Right lobe of liver (tissue), 6 donors: ENCODE measurements at regions not wholly inside any gene's neighbourhood (a gene's known extent, or its start where the extent isn't known, plus 50 kb on each side); places are given as distances from the start of the nearest gene placed in this dataset.

Experiments used
- ATAC-seq, 4 donors: fragments of 200-7000 bp; cut with Tn5 transposase; one replicate each; pipeline ENCODE4 v1.9.1; 2020; ENCODE audit warnings: mild to moderate bottlenecking in 4 of 4, moderate library complexity in 4 of 4
- DNase-seq, 3 donors: peaks; one replicate each; pipeline ENCODE4 v3.0.0-alpha.2; 2020
- H3K27ac ChIP-seq, 3 donors: fragments of 200-600 bp; one replicate each; pipeline ENCODE4 v1.8.0; 2022
- H3K27me3 ChIP-seq, 2 donors: fragments of 200-600 bp; one replicate each; pipeline ENCODE4 v1.8.0; 2022
- H3K36me3 ChIP-seq, 4 donors: fragments of 200-600 bp; sonication (generic) in 1 of 4; one replicate each; pipeline versions ENCODE4 v1.5.1 to v1.8.0; 2017 to 2022; ENCODE audit warnings: control low read depth in 1 of 4
- H3K4me1 ChIP-seq, 4 donors: fragments of 200-600 bp; sonication (generic) in 1 of 4; one replicate each; pipeline versions ENCODE4 v1.5.1 to v1.8.0; 2017 to 2022; ENCODE audit warnings: control low read depth in 1 of 4
- H3K4me3 ChIP-seq, 3 donors: fragments of 200-600 bp; one replicate each; pipeline ENCODE4 v1.8.0; 2022
- H3K9me3 ChIP-seq, 4 donors: fragments of 200-600 bp; sonication (generic) in 1 of 4; one replicate each; pipeline versions ENCODE4 v1.5.1 to v1.8.0; 2017 to 2022; ENCODE audit warnings: control low read depth in 1 of 4
- CTCF ChIP-seq, 4 donors: fragments of 200-600 bp in 3 of 4; fragments of 450-650 bp in 1 of 4; IDR thresholded peaks; one replicate each; pipeline versions ENCODE4 v1.5.1 to v1.8.0; 2016 to 2022; ENCODE audit warnings: antibody characterized with exemption in 4 of 4, mild to moderate bottlenecking in 2 of 4
- POLR2A ChIP-seq: fragments of 450-650 bp; IDR thresholded peaks from one replicate; pipeline ENCODE4 v1.6.1; 2017; ENCODE audit warnings: antibody characterized with exemption, mild to moderate bottlenecking
- WGBS: methylation state at CpG from one replicate; pipeline ENCODE4 v1.1.6; 2018; ENCODE audit warnings: low coverage, low lambda C conversion rate; ENCODE audit not compliant: insufficient coverage; ENCODE audit errors: missing lambda C conversion rate; 5-methylcytosine and 5-hydroxymethylcytosine counted together
- intact Hi-C, 2 donors: fragments of 100-400 bp; cut with DNase I; formaldehyde crosslinking; loops; one replicate each; pipeline versions ENCODE4 v1.11.2 to v1.14.1; 2022
- donor health status: DM: no; HTN: yes; CAD: no.
- donor health status: DM: no; HTN: no; CAD: no.
- donor health status: DM: no; HTN: no; CAD: no.
- donor health status: DM: no; HTN: yes; CAD: no.
- donor health status: DM: no; HTN: yes; CAD: no.

GRCh38 chr2:216315802-216316603, 56.3 kb downstream of the MARCHF4 start:
- Histone ChIP-seq H3K27me3 (no peaks in the 10 kb centered on the region), H3K9me3 (no peaks in the 10 kb centered on the region), H3K27ac (no peak overlapping the region), H3K4me1 (no peaks in the 10 kb centered on the region), H3K4me3 (no peak overlapping the region), H3K36me3 (no peaks in the 10 kb centered on the region)
- DNase-seq (peak in 2 of 3 donors; percentile 39 to 57), ATAC-seq (peak; percentile 69 to 94 (median 82))
- 18% methylated on average over 16 of the region's 19 CpGs for WGBS
- TF ChIP-seq POLR2A (no peak), CTCF (IDR thresholded peaks at IDR 0.05) (no peak)
- intact Hi-C loops, result no loop called here

- Histone ChIP-seq H3K27ac (no peak overlapping the region), H3K27me3 (no peaks in the 10 kb centered on the region), H3K36me3 (no peaks in the 10 kb centered on the region), H3K4me3 (no peak overlapping the region), H3K9me3 (no peaks in the 10 kb centered on the region), H3K4me1 (no peaks in the 10 kb centered on the region)
- DNase-seq, result no peak
- ATAC-seq, result no peak
- TF ChIP-seq POLR2A, result no peak
- no peak for TF ChIP-seq CTCF (IDR thresholded peaks at IDR 0.05)
- WGBS, result 24% methylated on average over 1 of the region's 1 CpG
- intact Hi-C loops, result no loop called here
Observed at GRCh38 chr2:216312441-216312840, 59.8 kb downstream of the MARCHF4 start.

GRCh38 chr2:216308576-216308975, 63.7 kb downstream of the MARCHF4 start:
- ATAC-seq, result no peak
- H3K9me3 ChIP-seq, result no peaks in the 10 kb centered on the region
- no peak for TF ChIP-seq POLR2A
- no peak for TF ChIP-seq CTCF (IDR thresholded peaks at IDR 0.05)
- no peaks in the 10 kb centered on the region for H3K27me3 ChIP-seq
- H3K4me3 ChIP-seq, result no peak overlapping the region
- intact Hi-C loops, result no loop called here
- no peak for DNase-seq
- no peak overlapping the region for H3K27ac ChIP-seq
- 46% methylated on average over 2 of the region's 5 CpGs for WGBS
- H3K4me1 ChIP-seq, result no peaks in the 10 kb centered on the region
- H3K36me3 ChIP-seq, result no peaks in the 10 kb centered on the region

- intact Hi-C loops, result no loop called here
- DNase-seq, result no peak
- TF ChIP-seq POLR2A (no peak), CTCF (IDR thresholded peaks at IDR 0.05) (no peak)
Observed at GRCh38 chr2:216307496-216307895, 64.8 kb downstream of the MARCHF4 start.

More at GRCh38 chr2:216307496-216307895, 64.8 kb downstream of the MARCHF4 start:
- WGBS, result 54% methylated on average over 6 of the region's 6 CpGs
- H3K4me3 ChIP-seq, result no peak overlapping the region
- H3K36me3 ChIP-seq, result no peaks in the 10 kb centered on the region
- H3K4me1 ChIP-seq, result no peaks in the 10 kb centered on the region
- H3K9me3 ChIP-seq, result no peaks in the 10 kb centered on the region
- H3K27me3 ChIP-seq, result no peaks in the 10 kb centered on the region
- H3K27ac ChIP-seq, result no peak overlapping the region
- no peak for ATAC-seq
